ENCODE measurements at regions not wholly inside any gene's neighbourhood (a gene's known extent, or its start where the extent isn't known, plus 50 kb on each side); places are given as distances from the start of the nearest gene placed in this dataset.

DNA sequence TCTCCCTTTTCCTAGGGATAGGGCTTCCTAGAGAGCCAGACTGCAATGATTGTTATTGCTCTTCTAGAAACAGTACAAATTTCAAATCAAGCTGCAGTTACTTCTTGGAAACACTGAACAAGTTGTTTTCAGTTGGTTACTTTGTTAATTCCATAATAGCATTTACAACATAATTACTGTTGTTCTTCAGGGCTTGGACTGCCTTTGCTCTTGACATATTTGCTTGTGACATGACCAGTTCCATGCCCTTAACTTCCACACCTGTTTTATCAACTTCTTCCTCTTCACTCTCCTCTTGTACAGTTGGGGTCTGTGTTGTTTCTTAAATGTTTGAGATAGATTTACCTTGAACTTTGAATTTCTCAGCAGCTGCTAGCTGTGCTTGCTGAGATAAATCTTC, 104.4 kb downstream of the SEC23IP start:
- TF ChIP-seq, protein P1, sequence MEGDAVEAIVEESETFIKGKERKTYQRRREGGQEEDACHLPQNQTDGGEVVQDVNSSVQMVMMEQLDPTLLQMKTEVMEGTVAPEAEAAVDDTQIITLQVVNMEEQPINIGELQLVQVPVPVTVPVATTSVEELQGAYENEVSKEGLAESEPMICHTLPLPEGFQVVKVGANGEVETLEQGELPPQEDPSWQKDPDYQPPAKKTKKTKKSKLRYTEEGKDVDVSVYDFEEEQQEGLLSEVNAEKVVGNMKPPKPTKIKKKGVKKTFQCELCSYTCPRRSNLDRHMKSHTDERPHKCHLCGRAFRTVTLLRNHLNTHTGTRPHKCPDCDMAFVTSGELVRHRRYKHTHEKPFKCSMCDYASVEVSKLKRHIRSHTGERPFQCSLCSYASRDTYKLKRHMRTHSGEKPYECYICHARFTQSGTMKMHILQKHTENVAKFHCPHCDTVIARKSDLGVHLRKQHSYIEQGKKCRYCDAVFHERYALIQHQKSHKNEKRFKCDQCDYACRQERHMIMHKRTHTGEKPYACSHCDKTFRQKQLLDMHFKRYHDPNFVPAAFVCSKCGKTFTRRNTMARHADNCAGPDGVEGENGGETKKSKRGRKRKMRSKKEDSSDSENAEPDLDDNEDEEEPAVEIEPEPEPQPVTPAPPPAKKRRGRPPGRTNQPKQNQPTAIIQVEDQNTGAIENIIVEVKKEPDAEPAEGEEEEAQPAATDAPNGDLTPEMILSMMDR (IDR thresholded peaks at IDR 0.05; ENCODE audit: low read length), result no peak
- TF ChIP-seq EZH2 (optimal IDR thresholded peaks at IDR 0.05; ENCODE audit: low read depth, low read length) (no peak), EZH2phosphoT487 (IDR thresholded peaks at IDR 0.05; ENCODE audit: low read length) (no peak)
